ENCODE measurements at regions not wholly inside any gene's neighbourhood (a gene's known extent, or its start where the extent isn't known, plus 50 kb on each side); places are given as distances from the start of the nearest gene placed in this dataset.

- peaks cover 0 to 36% of the 10 kb centered on the region in 2 experiments for H3K27me3 ChIP-seq (ENCODE audit: control insufficient read depth in 1 of 2, insufficient read depth in 1 of 2, low read length in 2 of 2)
- H2BK5ac ChIP-seq (ENCODE audit: low read depth, low read length, poor library complexity, severe bottlenecking): no peak overlapping the region
- H2AK5ac ChIP-seq (ENCODE audit: low read length, severe bottlenecking): no peak overlapping the region
- no peak overlapping the region for H4K8ac ChIP-seq (ENCODE audit: low read length)
- H3K4me2 ChIP-seq (ENCODE audit: low read length, poor library complexity, severe bottlenecking): no peak overlapping the region
- H2BK120ac ChIP-seq (ENCODE audit: low read depth, low read length): no peak overlapping the region
- no peak overlapping the region for H3K27ac ChIP-seq (ENCODE audit: low read length, poor library complexity, severe bottlenecking)
- no peak overlapping the region for H3K23ac ChIP-seq (ENCODE audit: low read length in 2 of 2)
- no peak overlapping the region for H3K18ac ChIP-seq (ENCODE audit: low read depth in 1 of 2, low read length in 2 of 2)
- no peak overlapping the region for H2BK12ac ChIP-seq (ENCODE audit: low read length in 2 of 2)
- no peaks in the 10 kb centered on the region for H3K4me1 ChIP-seq (ENCODE audit: control insufficient read depth, insufficient read depth, low read depth, low read length)
- H2BK15ac ChIP-seq (ENCODE audit: low read depth, poor library complexity, severe bottlenecking): no peak overlapping the region
- H3K9ac ChIP-seq (ENCODE audit: low read length): no peak overlapping the region
- no peak overlapping the region for H3K14ac ChIP-seq (ENCODE audit: low read length in 2 of 2)
- H2AFZ ChIP-seq (ENCODE audit: low read depth, low read length): no peak overlapping the region
- no peak overlapping the region for H3K4ac ChIP-seq (ENCODE audit: low read depth in 1 of 2, low read length in 2 of 2)
- H3K4me3 ChIP-seq (ENCODE audit: insufficient read depth in 1 of 2, low read depth in 1 of 2, low read length in 2 of 2): no peak overlapping the region
- H3K79me1 ChIP-seq (replicated peaks; ENCODE audit: low read length, poor library complexity, severe bottlenecking): no peaks in the 10 kb centered on the region
- DNase-seq: no peak
- peaks cover 21% of the 10 kb centered on the region for H3K9me3 ChIP-seq (ENCODE audit: control insufficient read depth, low read length)
- no peak overlapping the region for H4K91ac ChIP-seq (ENCODE audit: low read length)
- no peaks in the 10 kb centered on the region for H3K36me3 ChIP-seq (ENCODE audit: control insufficient read depth in 1 of 2, insufficient read depth in 2 of 2, low read depth in 1 of 2, low read length in 2 of 2)
Measured at GRCh38 chr20:47999166-47999565, 213.9 kb upstream of the SULF2 start.

- Histone ChIP-seq H3K23ac (ENCODE audit: low read length in 2 of 2) (no peak overlapping the region), H3K9me3 (ENCODE audit: control insufficient read depth, low read length) (peaks cover 22% of the 10 kb centered on the region), H3K27me3 (ENCODE audit: control insufficient read depth in 1 of 2, insufficient read depth in 1 of 2, low read length in 2 of 2) (peaks cover 0 to 37% of the 10 kb centered on the region in 2 experiments), H3K4ac (ENCODE audit: low read depth in 1 of 2, low read length in 2 of 2) (no peak overlapping the region), H3K14ac (ENCODE audit: low read length in 2 of 2) (no peak overlapping the region), H3K4me3 (ENCODE audit: insufficient read depth in 1 of 2, low read depth in 1 of 2, low read length in 2 of 2) (no peak overlapping the region), H3K9ac (ENCODE audit: low read length) (no peak overlapping the region), H2AFZ (ENCODE audit: low read depth, low read length) (no peak overlapping the region), H3K18ac (ENCODE audit: low read depth in 1 of 2, low read length in 2 of 2) (no peak overlapping the region), H3K27ac (ENCODE audit: low read length, poor library complexity, severe bottlenecking) (no peak overlapping the region), H2BK12ac (ENCODE audit: low read length in 2 of 2) (no peak overlapping the region), H2BK15ac (ENCODE audit: low read depth, poor library complexity, severe bottlenecking) (no peak overlapping the region), H4K91ac (ENCODE audit: low read length) (no peak overlapping the region), H2BK5ac (ENCODE audit: low read depth, low read length, poor library complexity, severe bottlenecking) (no peak overlapping the region), H4K8ac (ENCODE audit: low read length) (no peak overlapping the region), H2AK5ac (ENCODE audit: low read length, severe bottlenecking) (no peak overlapping the region), H3K4me1 (ENCODE audit: control insufficient read depth, insufficient read depth, low read depth, low read length) (no peaks in the 10 kb centered on the region), H3K79me1 (replicated peaks; ENCODE audit: low read length, poor library complexity, severe bottlenecking) (no peaks in the 10 kb centered on the region), H3K4me2 (ENCODE audit: low read length, poor library complexity, severe bottlenecking) (no peak overlapping the region), H2BK120ac (ENCODE audit: low read depth, low read length) (no peak overlapping the region), H3K36me3 (ENCODE audit: control insufficient read depth in 1 of 2, insufficient read depth in 2 of 2, low read depth in 1 of 2, low read length in 2 of 2) (no peaks in the 10 kb centered on the region)
- WGBS: 82% methylated on average over 5 of the region's 5 CpGs
- no peak for DNase-seq
Measured at GRCh38 chr20:47998736-47999135, 213.5 kb upstream of the SULF2 start.

DNA sequence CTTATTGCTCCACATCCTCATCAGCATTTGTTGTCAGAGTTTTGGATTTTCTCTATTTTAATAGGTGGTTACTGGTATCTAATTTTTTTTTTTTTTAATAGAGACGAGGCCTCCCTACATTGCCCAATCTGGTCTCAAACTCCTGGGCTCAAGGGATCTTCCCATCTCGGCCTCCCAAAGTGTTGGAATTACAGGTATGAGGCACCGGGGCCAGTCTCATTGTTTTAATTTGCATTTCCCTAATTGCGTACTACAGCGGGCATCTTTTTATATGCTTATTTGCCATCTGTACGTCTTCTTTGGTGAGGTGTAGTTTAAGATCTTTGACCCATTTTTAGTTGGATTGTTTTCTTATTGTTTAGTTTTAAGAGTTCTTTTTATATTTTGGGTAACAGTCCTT is 210.4 kb upstream of the SULF2 start:
- 64% methylated on average over 6 of the region's 6 CpGs for WGBS
- Histone ChIP-seq H3K4me2 (ENCODE audit: low read length, poor library complexity, severe bottlenecking) (no peak overlapping the region), H4K91ac (ENCODE audit: low read length) (no peak overlapping the region), H3K9me3 (ENCODE audit: control insufficient read depth, low read length) (peaks cover 19% of the 10 kb centered on the region), H3K27ac (ENCODE audit: low read length, poor library complexity, severe bottlenecking) (no peak overlapping the region), H2AK5ac (ENCODE audit: low read length, severe bottlenecking) (no peak overlapping the region), H2AFZ (ENCODE audit: low read depth, low read length) (no peak overlapping the region), H4K8ac (ENCODE audit: low read length) (no peak overlapping the region), H3K4me3 (ENCODE audit: insufficient read depth in 1 of 2, low read depth in 1 of 2, low read length in 2 of 2) (no peak overlapping the region), H3K4me1 (ENCODE audit: control insufficient read depth, insufficient read depth, low read depth, low read length) (no peaks in the 10 kb centered on the region), H2BK120ac (ENCODE audit: low read depth, low read length) (no peak overlapping the region), H3K23ac (ENCODE audit: low read length in 2 of 2) (no peak overlapping the region), H3K36me3 (ENCODE audit: control insufficient read depth in 1 of 2, insufficient read depth in 2 of 2, low read depth in 1 of 2, low read length in 2 of 2) (no peaks in the 10 kb centered on the region), H3K27me3 (ENCODE audit: control insufficient read depth in 1 of 2, insufficient read depth in 1 of 2, low read length in 2 of 2) (peaks cover 10 to 44% of the 10 kb centered on the region in 2 experiments), H3K18ac (ENCODE audit: low read depth in 1 of 2, low read length in 2 of 2) (no peak overlapping the region), H2BK12ac (ENCODE audit: low read length in 2 of 2) (no peak overlapping the region), H3K4ac (ENCODE audit: low read depth in 1 of 2, low read length in 2 of 2) (no peak overlapping the region), H2BK5ac (ENCODE audit: low read depth, low read length, poor library complexity, severe bottlenecking) (no peak overlapping the region), H3K79me1 (replicated peaks; ENCODE audit: low read length, poor library complexity, severe bottlenecking) (no peaks in the 10 kb centered on the region), H2BK15ac (ENCODE audit: low read depth, poor library complexity, severe bottlenecking) (no peak overlapping the region), H3K9ac (ENCODE audit: low read length) (no peak overlapping the region), H3K14ac (ENCODE audit: low read length in 2 of 2) (no peak overlapping the region)
- no peak for DNase-seq

- Histone ChIP-seq H4K91ac (ENCODE audit: low read length) (no peak overlapping the region), H2BK15ac (ENCODE audit: low read depth, poor library complexity, severe bottlenecking) (no peak overlapping the region), H3K4me1 (ENCODE audit: control insufficient read depth, insufficient read depth, low read depth, low read length) (no peaks in the 10 kb centered on the region), H3K9me3 (ENCODE audit: control insufficient read depth, low read length) (peaks cover 19% of the 10 kb centered on the region), H2BK12ac (ENCODE audit: low read length in 2 of 2) (no peak overlapping the region), H3K79me1 (replicated peaks; ENCODE audit: low read length, poor library complexity, severe bottlenecking) (no peaks in the 10 kb centered on the region), H3K14ac (ENCODE audit: low read length in 2 of 2) (no peak overlapping the region), H3K4me2 (ENCODE audit: low read length, poor library complexity, severe bottlenecking) (no peak overlapping the region), H3K27me3 (ENCODE audit: control insufficient read depth in 1 of 2, insufficient read depth in 1 of 2, low read length in 2 of 2) (peaks cover 17 to 56% of the 10 kb centered on the region in 2 experiments), H3K18ac (ENCODE audit: low read depth in 1 of 2, low read length in 2 of 2) (no peak overlapping the region), H3K9ac (ENCODE audit: low read length) (no peak overlapping the region), H2AFZ (ENCODE audit: low read depth, low read length) (no peak overlapping the region), H2BK5ac (ENCODE audit: low read depth, low read length, poor library complexity, severe bottlenecking) (no peak overlapping the region), H3K36me3 (ENCODE audit: control insufficient read depth in 1 of 2, insufficient read depth in 2 of 2, low read depth in 1 of 2, low read length in 2 of 2) (no peaks in the 10 kb centered on the region), H3K4ac (ENCODE audit: low read depth in 1 of 2, low read length in 2 of 2) (no peak overlapping the region), H2BK120ac (ENCODE audit: low read depth, low read length) (no peak overlapping the region), H2AK5ac (ENCODE audit: low read length, severe bottlenecking) (no peak overlapping the region), H4K8ac (ENCODE audit: low read length) (no peak overlapping the region), H3K27ac (ENCODE audit: low read length, poor library complexity, severe bottlenecking) (no peak overlapping the region), H3K23ac (ENCODE audit: low read length in 2 of 2) (no peak overlapping the region), H3K4me3 (ENCODE audit: insufficient read depth in 1 of 2, low read depth in 1 of 2, low read length in 2 of 2) (no peak overlapping the region)
- no peak for DNase-seq
- 88% methylated on average over 1 of the region's 3 CpGs for WGBS
Measured at GRCh38 chr20:47993817-47994216, 208.5 kb upstream of the SULF2 start.
